SU-DHL-6 (cell line): ENCODE measurements at regions not wholly inside any gene's neighbourhood (a gene's known extent, or its start where the extent isn't known, plus 50 kb on each side); places are given as distances from the start of the nearest gene placed in this dataset.

Source experiments
- H2AFZ ChIP-seq: fragments of 200-600 bp; sonication (generic); 2 replicates; pipeline ENCODE4 v1.6.1; 2014; ENCODE audit warnings: low read depth, mild to moderate bottlenecking, moderate library complexity, mixed read lengths, antibody characterized with exemption, low read length; ENCODE audit not compliant: severe bottlenecking
- H3F3A ChIP-seq: fragments of 200-600 bp; shearing (Covaris generic); 2 replicates; pipeline ENCODE4 v1.6.0; 2016; ENCODE audit warnings: antibody characterized with exemption, mild to moderate bottlenecking; ENCODE audit not compliant: insufficient read depth
- H3K27ac ChIP-seq: fragments of 200-600 bp; sonication (generic); 2 replicates; pipeline ENCODE4 v1.5.1; 2016; ENCODE audit warnings: low read depth, mild to moderate bottlenecking, low read length, moderate library complexity, mixed read lengths
- H3K27me3 ChIP-seq: fragments of 200-600 bp; sonication (generic), shearing (Covaris generic); 2 replicates; pipeline ENCODE4 v1.6.0; 2014; ENCODE audit warnings: mild to moderate bottlenecking, low read length
- H3K36me3 ChIP-seq: fragments of 200-600 bp; sonication (generic); 2 replicates; pipeline ENCODE4 v1.6.1; 2014; ENCODE audit warnings: mild to moderate bottlenecking, low read length, mixed read lengths
- H3K4me2 ChIP-seq: fragments of 300-600, 200-600 bp; shearing (Covaris generic), sonication (generic); 2 replicates; pipeline ENCODE4 v1.6.0; 2014; ENCODE audit warnings: low read length, low read depth, mild to moderate bottlenecking; ENCODE audit not compliant: poor library complexity, severe bottlenecking
- H3K4me3 ChIP-seq: fragments of 200-600 bp; sonication (generic); 2 replicates; pipeline ENCODE4 v1.5.1; 2014; ENCODE audit warnings: antibody characterized with exemption, low read length, mild to moderate bottlenecking, mixed read lengths; ENCODE audit not compliant: insufficient read depth, poor library complexity, severe bottlenecking
- H3K79me2 ChIP-seq: fragments of 200-600 bp; sonication (generic); 2 replicates; pipeline ENCODE4 v1.6.1; 2014; ENCODE audit warnings: mild to moderate bottlenecking, low read length, moderate library complexity; ENCODE audit not compliant: insufficient read depth
- H3K9ac ChIP-seq: fragments of 200-600 bp; sonication (generic); 2 replicates; pipeline ENCODE4 v1.7.0; 2014; ENCODE audit warnings: mild to moderate bottlenecking, low read length
- H3K9me2 ChIP-seq: fragments of 200-600 bp; sonication (generic); replicated peaks from 2 replicates; pipeline ENCODE4 v1.6.1; 2014; ENCODE audit warnings: low read length; ENCODE audit not compliant: insufficient read depth
- H3K9me3 ChIP-seq: fragments of 200-600 bp; sonication (generic); 2 replicates; pipeline ENCODE4 v1.6.1; 2014; ENCODE audit warnings: low read length, mixed read lengths; ENCODE audit not compliant: insufficient read depth
- H4K20me1 ChIP-seq: fragments of 200-600 bp; sonication (generic); 2 replicates; pipeline ENCODE4 v1.6.1; 2014; ENCODE audit warnings: low read depth, mild to moderate bottlenecking, antibody characterized with exemption, low read length, moderate library complexity, mixed read lengths
- CTCF ChIP-seq: fragments of 200-600 bp; sonication (generic); IDR thresholded peaks from one replicate; pipeline ENCODE4 v1.5.1; 2017; ENCODE audit warnings: antibody characterized with exemption, mild to moderate bottlenecking, low read length, moderate library complexity; ENCODE audit not compliant: insufficient read depth, poor library complexity, severe bottlenecking
- EZH2phosphoT487 ChIP-seq: fragments of 200-600 bp; sonication (generic), shearing (Covaris generic); conservative IDR thresholded peaks from 2 replicates; pipeline ENCODE4 v1.6.1; 2018; ENCODE audit warnings: mild to moderate bottlenecking, antibody characterized with exemption, low read length, moderate library complexity, mixed read lengths

- Histone ChIP-seq H3K36me3 (no peaks in the 10 kb centered on the region), H2AFZ (no peak overlapping the region), H3F3A (no peaks in the 10 kb centered on the region), H3K27me3 (no peaks in the 10 kb centered on the region), H3K4me3 (no peak overlapping the region), H3K9me3 (no peaks in the 10 kb centered on the region), H3K27ac (no peak overlapping the region), H3K79me2 (no peaks in the 10 kb centered on the region), H3K4me2 (no peak overlapping the region), H3K9ac (no peak overlapping the region), H4K20me1 (no peaks in the 10 kb centered on the region), H3K9me2 (no peaks in the 10 kb centered on the region)
- no peak for TF ChIP-seq EZH2phosphoT487
- no peak for TF ChIP-seq CTCF
These were observed 91.8 kb upstream of the CHST9 start for GRCh38 chr18:27276886-27277285.

GRCh38 chr18:27276479-27276878, 91.4 kb upstream of the CHST9 start:
- Histone ChIP-seq H3K27me3 (no peaks in the 10 kb centered on the region), H3F3A (no peaks in the 10 kb centered on the region), H3K9ac (no peak overlapping the region), H3K36me3 (no peaks in the 10 kb centered on the region), H3K27ac (no peak overlapping the region), H3K79me2 (no peaks in the 10 kb centered on the region), H3K9me2 (no peaks in the 10 kb centered on the region), H2AFZ (no peak overlapping the region), H3K9me3 (no peaks in the 10 kb centered on the region), H3K4me3 (no peak overlapping the region), H4K20me1 (no peaks in the 10 kb centered on the region), H3K4me2 (no peak overlapping the region)
- TF ChIP-seq EZH2phosphoT487: no peak
- no peak for TF ChIP-seq CTCF

- H3K4me3 ChIP-seq: no peak overlapping the region
- no peaks in the 10 kb centered on the region for H3K36me3 ChIP-seq
- H3K9me3 ChIP-seq: no peaks in the 10 kb centered on the region
- H3F3A ChIP-seq: no peaks in the 10 kb centered on the region
- no peak overlapping the region for H3K4me2 ChIP-seq
- H3K79me2 ChIP-seq: no peaks in the 10 kb centered on the region
- TF ChIP-seq CTCF (no peak), EZH2phosphoT487 (no peak)
- H3K9ac ChIP-seq: no peak overlapping the region
- H4K20me1 ChIP-seq: no peaks in the 10 kb centered on the region
- no peaks in the 10 kb centered on the region for H3K27me3 ChIP-seq
- H2AFZ ChIP-seq: no peak overlapping the region
- H3K9me2 ChIP-seq: no peaks in the 10 kb centered on the region
- no peak overlapping the region for H3K27ac ChIP-seq
These were observed 89.8 kb upstream of the CHST9 start for GRCh38 chr18:27274901-27275300.

GRCh38 chr18:27270508-27270907, 85.4 kb upstream of the CHST9 start:
- TF ChIP-seq EZH2phosphoT487 (no peak), CTCF (no peak)
- no peaks in the 10 kb centered on the region for H4K20me1 ChIP-seq
- H3K9me2 ChIP-seq: no peaks in the 10 kb centered on the region
- no peak overlapping the region for H3K27ac ChIP-seq
- H3F3A ChIP-seq: no peaks in the 10 kb centered on the region
- no peaks in the 10 kb centered on the region for H3K27me3 ChIP-seq
- H3K36me3 ChIP-seq: no peaks in the 10 kb centered on the region
- no peak overlapping the region for H2AFZ ChIP-seq
- H3K9me3 ChIP-seq: no peaks in the 10 kb centered on the region
- no peak overlapping the region for H3K4me2 ChIP-seq
- H3K9ac ChIP-seq: no peak overlapping the region
- no peak overlapping the region for H3K4me3 ChIP-seq
- no peaks in the 10 kb centered on the region for H3K79me2 ChIP-seq
